ENCODE measurements at regions not wholly inside any gene's neighbourhood (a gene's known extent, or its start where the extent isn't known, plus 50 kb on each side); places are given as distances from the start of the nearest gene placed in this dataset.
A peak's percentile ranks its signal among the peaks of the same experiment; 100 is the strongest.

DNA sequence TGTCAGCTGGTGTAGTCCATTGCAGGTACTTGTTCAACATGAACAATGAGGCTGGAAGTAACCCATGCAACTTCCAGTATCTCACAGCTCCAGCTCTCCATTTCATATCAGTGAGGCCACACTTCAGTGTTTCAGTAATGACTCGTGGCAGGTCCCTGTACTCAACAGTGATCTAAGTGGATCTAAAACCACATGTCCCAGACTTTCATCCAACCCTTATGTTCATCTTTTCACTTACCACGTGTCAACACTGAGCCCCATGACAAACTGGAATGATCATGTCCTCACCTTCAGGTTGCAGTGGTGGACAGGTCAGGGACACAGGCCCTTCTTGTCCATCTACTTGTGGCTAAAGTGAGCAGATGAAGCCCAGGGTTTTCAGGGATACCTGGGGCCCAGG lies 155.0 kb upstream of the GRB10 start:
- WGBS (ENCODE audit: low lambda C conversion rate, missing lambda C conversion rate), result 88% methylated on average over 2 of the region's 2 CpGs
- Histone ChIP-seq H3K79me2 (no peaks in the 10 kb centered on the region), H3K27me3 (no peaks in the 10 kb centered on the region), H4K20me1 (ENCODE audit: insufficient read depth, poor library complexity, severe bottlenecking) (no peaks in the 10 kb centered on the region), H3K9me3 (ENCODE audit: low read depth) (no peaks in the 10 kb centered on the region), H3K4me3 (no peak overlapping the region), H2AFZ (no peak overlapping the region), H3K27ac (no peak overlapping the region), H3K4me2 (no peak overlapping the region), H3K4me1 (ENCODE audit: insufficient read depth) (no peaks in the 10 kb centered on the region), H3K36me3 (replicated peaks; ENCODE audit: insufficient read depth, low read depth) (no peaks in the 10 kb centered on the region), H3K9me2 (replicated peaks; ENCODE audit: insufficient read depth) (no peaks in the 10 kb centered on the region)
- no peak for TF ChIP-seq EZH2phosphoT487 (IDR thresholded peaks at IDR 0.05; ENCODE audit: low read depth, severe bottlenecking, unreplicated experiment)
- no peak for TF ChIP-seq EZH2 (IDR thresholded peaks at IDR 0.05; ENCODE audit: borderline replicate concordance)
- TF ChIP-seq, protein P1, sequence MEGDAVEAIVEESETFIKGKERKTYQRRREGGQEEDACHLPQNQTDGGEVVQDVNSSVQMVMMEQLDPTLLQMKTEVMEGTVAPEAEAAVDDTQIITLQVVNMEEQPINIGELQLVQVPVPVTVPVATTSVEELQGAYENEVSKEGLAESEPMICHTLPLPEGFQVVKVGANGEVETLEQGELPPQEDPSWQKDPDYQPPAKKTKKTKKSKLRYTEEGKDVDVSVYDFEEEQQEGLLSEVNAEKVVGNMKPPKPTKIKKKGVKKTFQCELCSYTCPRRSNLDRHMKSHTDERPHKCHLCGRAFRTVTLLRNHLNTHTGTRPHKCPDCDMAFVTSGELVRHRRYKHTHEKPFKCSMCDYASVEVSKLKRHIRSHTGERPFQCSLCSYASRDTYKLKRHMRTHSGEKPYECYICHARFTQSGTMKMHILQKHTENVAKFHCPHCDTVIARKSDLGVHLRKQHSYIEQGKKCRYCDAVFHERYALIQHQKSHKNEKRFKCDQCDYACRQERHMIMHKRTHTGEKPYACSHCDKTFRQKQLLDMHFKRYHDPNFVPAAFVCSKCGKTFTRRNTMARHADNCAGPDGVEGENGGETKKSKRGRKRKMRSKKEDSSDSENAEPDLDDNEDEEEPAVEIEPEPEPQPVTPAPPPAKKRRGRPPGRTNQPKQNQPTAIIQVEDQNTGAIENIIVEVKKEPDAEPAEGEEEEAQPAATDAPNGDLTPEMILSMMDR (IDR thresholded peaks at IDR 0.05; ENCODE audit: poor library complexity), result no peak
- DNase-seq (ENCODE audit: low spot score), result no peak

DNA sequence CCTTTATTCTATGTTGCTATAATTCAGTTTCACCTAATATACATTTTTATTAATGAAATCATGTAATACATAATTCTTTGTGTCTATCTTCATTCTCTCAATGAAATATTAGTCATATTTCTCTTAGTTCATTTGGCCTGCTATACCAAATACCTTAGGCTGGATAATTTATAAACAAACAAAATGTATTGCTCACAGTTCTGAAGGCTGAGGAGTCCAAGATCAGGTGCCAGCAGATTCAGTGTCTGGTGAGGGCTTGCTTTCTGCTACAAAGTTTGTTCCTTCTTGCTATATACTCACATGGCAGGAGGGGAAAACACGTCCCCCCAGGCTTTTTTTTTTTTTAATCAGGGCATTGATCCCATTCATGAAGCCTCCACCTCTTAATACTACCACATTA lies 143.4 kb upstream of the GRB10 start:
- WGBS (ENCODE audit: low lambda C conversion rate, missing lambda C conversion rate), result 79% methylated on average over 1 of the region's 1 CpG
- no peak overlapping the region for H2AFZ ChIP-seq
- no peak overlapping the region for H3K27ac ChIP-seq
- no peaks in the 10 kb centered on the region for H3K36me3 ChIP-seq (replicated peaks; ENCODE audit: insufficient read depth, low read depth)
- H3K4me3 ChIP-seq, result no peak overlapping the region
- no peaks in the 10 kb centered on the region for H3K9me3 ChIP-seq (ENCODE audit: low read depth)
- no peaks in the 10 kb centered on the region for H3K4me1 ChIP-seq (ENCODE audit: insufficient read depth)
- no peak for TF ChIP-seq EZH2phosphoT487 (IDR thresholded peaks at IDR 0.05; ENCODE audit: low read depth, severe bottlenecking, unreplicated experiment)
- no peak for TF ChIP-seq EZH2 (IDR thresholded peaks at IDR 0.05; ENCODE audit: borderline replicate concordance)
- no peaks in the 10 kb centered on the region for H3K9me2 ChIP-seq (replicated peaks; ENCODE audit: insufficient read depth)
- H3K27me3 ChIP-seq, result no peaks in the 10 kb centered on the region
- DNase-seq (ENCODE audit: low spot score), result no peak
- H4K20me1 ChIP-seq (ENCODE audit: insufficient read depth, poor library complexity, severe bottlenecking), result no peaks in the 10 kb centered on the region
- no peak overlapping the region for H3K4me2 ChIP-seq
- no peaks in the 10 kb centered on the region for H3K79me2 ChIP-seq

DNA sequence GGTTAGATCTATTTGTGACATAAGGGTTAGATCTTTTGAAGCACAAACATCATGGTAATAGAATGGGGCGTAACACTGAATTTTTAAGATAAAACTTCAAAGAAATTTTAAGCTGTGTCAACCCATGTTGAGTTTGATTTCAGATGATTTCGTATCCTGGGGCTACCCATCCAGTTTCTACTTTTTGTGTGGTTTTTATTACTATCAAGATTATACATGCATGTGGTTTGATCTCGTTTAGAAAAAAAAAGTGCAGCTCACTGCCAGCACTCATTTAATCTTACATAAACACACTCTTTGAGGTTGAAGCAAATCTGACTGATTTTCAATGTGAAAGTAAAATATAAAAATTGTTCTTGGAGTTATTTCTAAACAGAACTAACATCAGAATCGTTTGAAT lies 140.8 kb upstream of the GRB10 start:
- no peaks in the 10 kb centered on the region for H4K20me1 ChIP-seq (ENCODE audit: insufficient read depth, poor library complexity, severe bottlenecking)
- DNase-seq (ENCODE audit: low spot score), result no peak
- 74% methylated on average over 4 of the region's 4 CpGs for WGBS (ENCODE audit: low lambda C conversion rate, missing lambda C conversion rate)
- H3K4me2 ChIP-seq, result no peak overlapping the region
- no peaks in the 10 kb centered on the region for H3K79me2 ChIP-seq
- no peaks in the 10 kb centered on the region for H3K9me2 ChIP-seq (replicated peaks; ENCODE audit: insufficient read depth)
- no peaks in the 10 kb centered on the region for H3K9me3 ChIP-seq (ENCODE audit: low read depth)
- H3K27me3 ChIP-seq, result no peaks in the 10 kb centered on the region
- H3K4me3 ChIP-seq, result no peak overlapping the region
- no peak overlapping the region for H2AFZ ChIP-seq
- no peak overlapping the region for H3K27ac ChIP-seq
- TF ChIP-seq EZH2phosphoT487 (IDR thresholded peaks at IDR 0.05; ENCODE audit: low read depth, severe bottlenecking, unreplicated experiment) (no peak), EZH2 (IDR thresholded peaks at IDR 0.05; ENCODE audit: borderline replicate concordance) (no peak)
- TF ChIP-seq, protein P1 (IDR thresholded peaks at IDR 0.05; ENCODE audit: poor library complexity), result no peak
- H3K4me1 ChIP-seq (ENCODE audit: insufficient read depth), result no peaks in the 10 kb centered on the region
- no peaks in the 10 kb centered on the region for H3K36me3 ChIP-seq (replicated peaks; ENCODE audit: insufficient read depth, low read depth)

DNA sequence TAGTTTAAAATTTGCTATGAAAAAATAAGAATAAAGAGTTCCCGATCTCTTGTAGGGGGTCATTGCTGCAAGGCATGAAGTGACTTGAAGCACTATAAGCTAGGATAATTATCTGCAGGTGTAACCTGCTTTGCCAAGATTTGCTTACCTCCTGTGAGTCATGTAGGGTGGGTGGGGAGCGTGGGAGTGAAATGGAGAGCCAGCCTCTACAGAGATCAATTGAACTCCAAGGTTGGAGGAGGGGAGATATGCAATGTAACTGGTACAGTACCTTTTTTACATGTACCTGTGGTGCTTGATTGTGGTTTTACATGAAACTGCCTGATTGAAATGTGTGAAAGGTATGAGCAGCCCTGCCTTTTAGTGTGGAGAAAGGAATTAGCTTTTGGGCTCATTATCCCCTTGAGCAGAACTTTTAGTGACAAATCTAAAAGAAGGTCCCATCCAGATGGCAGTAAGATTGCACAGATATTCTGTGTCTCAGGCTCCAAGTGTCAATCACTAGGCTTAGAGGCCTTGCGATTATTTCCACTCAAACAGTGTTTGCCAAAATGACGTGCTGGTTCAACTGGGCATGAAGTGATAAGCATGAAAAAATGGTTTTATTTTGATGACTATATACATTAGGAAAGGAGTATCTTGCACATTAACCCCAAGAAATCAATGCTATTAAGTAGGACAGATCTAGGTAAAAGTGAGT lies 138.6 kb upstream of the GRB10 start:
- H3K4me1 ChIP-seq (ENCODE audit: insufficient read depth), result no peaks in the 10 kb centered on the region
- no peaks in the 10 kb centered on the region for H3K9me2 ChIP-seq (replicated peaks; ENCODE audit: insufficient read depth)
- H3K9me3 ChIP-seq (ENCODE audit: low read depth), result no peaks in the 10 kb centered on the region
- H3K36me3 ChIP-seq (replicated peaks; ENCODE audit: insufficient read depth, low read depth), result no peaks in the 10 kb centered on the region
- no peak overlapping the region for H2AFZ ChIP-seq
- TF ChIP-seq, protein P1 (IDR thresholded peaks at IDR 0.05; ENCODE audit: poor library complexity), result no peak
- TF ChIP-seq EZH2 (IDR thresholded peaks at IDR 0.05; ENCODE audit: borderline replicate concordance) (no peak), EZH2phosphoT487 (IDR thresholded peaks at IDR 0.05; ENCODE audit: low read depth, severe bottlenecking, unreplicated experiment) (no peak)
- H3K27ac ChIP-seq, result no peak overlapping the region
- no peak overlapping the region for H3K4me3 ChIP-seq
- DNase-seq (ENCODE audit: low spot score), result peak; percentile 34
- 65% methylated on average over 4 of the region's 4 CpGs for WGBS (ENCODE audit: low lambda C conversion rate, missing lambda C conversion rate)
- no peaks in the 10 kb centered on the region for H3K27me3 ChIP-seq
- H3K79me2 ChIP-seq, result no peaks in the 10 kb centered on the region
- no peak overlapping the region for H3K4me2 ChIP-seq
- no peaks in the 10 kb centered on the region for H4K20me1 ChIP-seq (ENCODE audit: insufficient read depth, poor library complexity, severe bottlenecking)
